ENCODE measurements at regions not wholly inside any gene's neighbourhood (a gene's known extent, or its start where the extent isn't known, plus 50 kb on each side); places are given as distances from the start of the nearest gene placed in this dataset.

- TF ChIP-seq CTCF (IDR thresholded peaks at IDR 0.05; ENCODE audit: low read length): no peak
- TF ChIP-seq EZH2 (IDR thresholded peaks at IDR 0.05; ENCODE audit: borderline replicate concordance, low read length): no peak
Measured at GRCh38 chr12:104846056-104846767, 111.9 kb downstream of the SLC41A2 start.

All from OCI-LY1 (cell line).